Hepatocyte (in vitro differentiated cells): ENCODE measurements at regions not wholly inside any gene's neighbourhood (a gene's known extent, or its start where the extent isn't known, plus 50 kb on each side); places are given as distances from the start of the nearest gene placed in this dataset.

ENCODE experiments used
- EZH2 ChIP-seq: fragments of 200-600 bp; sonication (generic); IDR thresholded peaks from 2 replicates; pipeline ENCODE4 v1.6.1; 2016; ENCODE audit warnings: antibody characterized with exemption, mild to moderate bottlenecking, borderline replicate concordance
- TF ChIP-seq, protein P1 (sequence below): fragments of 200-600 bp; sonication (generic); IDR thresholded peaks from 2 replicates; pipeline ENCODE4 v1.5.1; 2016; ENCODE audit warnings: antibody characterized with exemption, mild to moderate bottlenecking; ENCODE audit not compliant: poor library complexity

DNA sequence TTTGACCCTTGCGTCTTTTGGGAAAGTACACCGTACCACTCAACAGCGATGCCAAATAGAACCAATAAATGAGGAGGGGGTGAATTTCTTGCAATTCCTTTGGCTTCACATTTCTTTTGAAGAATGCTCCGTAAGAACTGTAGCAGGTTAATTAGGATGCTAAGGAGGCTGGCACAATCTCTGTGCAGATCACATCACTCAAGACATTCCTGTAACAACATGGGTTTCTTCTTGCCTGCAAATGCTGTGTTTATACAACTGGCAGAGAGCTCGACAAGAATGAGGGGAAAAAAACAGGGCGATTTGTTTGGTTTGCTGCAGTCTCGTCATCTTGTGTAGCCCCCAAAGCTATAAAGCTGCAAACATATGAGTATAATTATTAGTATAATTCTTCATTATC is 424.8 kb upstream of the DCC start:
- TF ChIP-seq, protein P1, sequence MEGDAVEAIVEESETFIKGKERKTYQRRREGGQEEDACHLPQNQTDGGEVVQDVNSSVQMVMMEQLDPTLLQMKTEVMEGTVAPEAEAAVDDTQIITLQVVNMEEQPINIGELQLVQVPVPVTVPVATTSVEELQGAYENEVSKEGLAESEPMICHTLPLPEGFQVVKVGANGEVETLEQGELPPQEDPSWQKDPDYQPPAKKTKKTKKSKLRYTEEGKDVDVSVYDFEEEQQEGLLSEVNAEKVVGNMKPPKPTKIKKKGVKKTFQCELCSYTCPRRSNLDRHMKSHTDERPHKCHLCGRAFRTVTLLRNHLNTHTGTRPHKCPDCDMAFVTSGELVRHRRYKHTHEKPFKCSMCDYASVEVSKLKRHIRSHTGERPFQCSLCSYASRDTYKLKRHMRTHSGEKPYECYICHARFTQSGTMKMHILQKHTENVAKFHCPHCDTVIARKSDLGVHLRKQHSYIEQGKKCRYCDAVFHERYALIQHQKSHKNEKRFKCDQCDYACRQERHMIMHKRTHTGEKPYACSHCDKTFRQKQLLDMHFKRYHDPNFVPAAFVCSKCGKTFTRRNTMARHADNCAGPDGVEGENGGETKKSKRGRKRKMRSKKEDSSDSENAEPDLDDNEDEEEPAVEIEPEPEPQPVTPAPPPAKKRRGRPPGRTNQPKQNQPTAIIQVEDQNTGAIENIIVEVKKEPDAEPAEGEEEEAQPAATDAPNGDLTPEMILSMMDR: no peak
- no peak for TF ChIP-seq EZH2
